Panc1 (cell line): ENCODE measurements at regions not wholly inside any gene's neighbourhood (a gene's known extent, or its start where the extent isn't known, plus 50 kb on each side); places are given as distances from the start of the nearest gene placed in this dataset.

ENCODE experiments used
- ATAC-seq: fragments of 200-7000 bp; cut with Tn5 transposase; 2 replicates; pipeline ENCODE4 v1.9.1; 2020; ENCODE audit warnings: mild to moderate bottlenecking, moderate library complexity
- BruUV-seq: library from RNA; stranded (reverse); fragments of 400-500 nt; replicated peaks from 2 replicates; lab custom pipeline; 2021; lab: Mats Ljungman, UMichigan
- CTCF ChIA-PET: fragments of 300-600 bp; sonication (Branson Sonifier 250); formaldehyde crosslinking; loops from one replicate; lab custom pipeline; 2022; ENCODE audit warnings: antibody characterized with exemption; lab: Charles Lee
- POLR2A ChIA-PET: fragments of 300-600 bp; sonication (Branson Sonifier 250); formaldehyde crosslinking; loops from one replicate; lab custom pipeline; 2022; ENCODE audit warnings: antibody characterized with exemption; lab: Charles Lee
- DNase-seq: peaks from one replicate; pipeline ENCODE4 v3.0.0-alpha.2; 2010; ENCODE audit warnings: low read depth, low spot score
- H3K27ac ChIP-seq: 2 replicates; pipeline ENCODE4 v1.5.1; 2011; ENCODE audit warnings: mild to moderate bottlenecking, low read length, inconsistent platforms
- H3K27me3 ChIP-seq: fragments of 200-500 bp; sonication (Bioruptor generic); 2 replicates; pipeline ENCODE4 v1.6.0; 2014; ENCODE audit warnings: low read length, inconsistent platforms; ENCODE audit not compliant: control insufficient read depth, insufficient read depth
- H3K36me3 ChIP-seq: fragments of 200-500 bp; sonication (Bioruptor generic); 2 replicates; pipeline ENCODE4 v1.5.1; 2014; ENCODE audit warnings: inconsistent platforms, mild to moderate bottlenecking, low read length, moderate library complexity; ENCODE audit not compliant: control insufficient read depth, insufficient read depth
- H3K4me1 ChIP-seq: 2 replicates; pipeline ENCODE4 v1.5.1; 2011; ENCODE audit warnings: inconsistent platforms, mild to moderate bottlenecking, low read length, moderate library complexity; ENCODE audit not compliant: control insufficient read depth, insufficient read depth
- H3K4me3 ChIP-seq, 2 experiments: 2 replicates each; pipeline ENCODE4 v1.5.1; 2011 to 2012; ENCODE audit warnings: low read depth in 2 of 2, low read length in 2 of 2, mild to moderate bottlenecking in 2 of 2, inconsistent platforms in 1 of 2, moderate library complexity in 1 of 2
- H3K9me3 ChIP-seq: fragments of 200-500 bp; sonication (Bioruptor generic); 2 replicates; pipeline ENCODE4 v1.5.1; 2014; ENCODE audit warnings: low read depth, mild to moderate bottlenecking, inconsistent platforms, low read length, moderate library complexity; ENCODE audit not compliant: control insufficient read depth, insufficient read depth
- POLR2AphosphoS5 ChIP-seq: IDR thresholded peaks from 2 replicates; pipeline ENCODE4 v1.6.1; 2012; ENCODE audit warnings: mild to moderate bottlenecking, low read depth, low read length, moderate library complexity
- SIN3A ChIP-seq: IDR thresholded peaks from 2 replicates; pipeline ENCODE4 v1.6.1; 2012; ENCODE audit warnings: low read depth, mild to moderate bottlenecking, low read length, moderate library complexity, borderline replicate concordance; ENCODE audit not compliant: insufficient read depth
- TCF7L2 ChIP-seq: IDR thresholded peaks from 2 replicates; pipeline ENCODE4 v1.6.1; 2011; ENCODE audit warnings: mild to moderate bottlenecking, low read depth, low read length, inconsistent platforms
- in situ Hi-C: cut with HindIII; loops from 2 replicates; pipeline ENCODE4 v1.10.0; 2016; ENCODE audit warnings: low sequenced_read_pairs, low pct_unique_long_range_greater_than_20kb
- intact Hi-C: fragments of 100-400 bp; cut with micrococcal nuclease; formaldehyde crosslinking; loops from one replicate; pipeline ENCODE4 v1.10.0; 2022; ENCODE audit not compliant: unreplicated experiment
- TF ChIP-seq, protein P1 (sequence below), 2 experiments: IDR thresholded peaks; 2 replicates each; pipeline ENCODE4 v1.6.1; 2011 to 2012; ENCODE audit warnings: low read depth in 2 of 2, control low read depth in 1 of 2, low read length in 1 of 2, mild to moderate bottlenecking in 1 of 2, moderate library complexity in 1 of 2; ENCODE audit not compliant: insufficient read depth in 1 of 2
- TF ChIP-seq, protein P2 (sequence below): fragments of 450-650 bp; IDR thresholded peaks from 2 replicates; pipeline ENCODE4 v1.5.1; 2017; ENCODE audit warnings: mild to moderate bottlenecking

DNA sequence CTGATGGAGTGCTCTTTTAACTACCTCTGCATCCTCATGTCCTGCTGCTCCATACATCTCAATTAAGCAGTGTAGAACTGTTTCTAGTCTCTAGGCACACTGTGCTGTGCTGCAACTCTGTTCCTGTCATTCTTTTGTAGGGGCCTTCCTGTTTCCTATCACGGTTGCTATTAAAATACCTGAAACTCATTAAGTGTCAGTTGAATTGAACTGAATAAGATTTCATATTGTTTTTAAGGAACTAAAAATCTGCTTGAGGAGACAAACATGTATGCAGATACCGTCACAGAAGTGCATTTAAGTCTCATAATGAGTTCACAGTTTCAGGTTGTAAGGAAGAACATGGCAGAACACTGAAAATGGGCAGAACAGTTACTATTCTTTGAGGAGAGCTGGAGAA, 170.1 kb downstream of the LARP7 start:
- no peaks in the 10 kb centered on the region for H3K27me3 ChIP-seq
- no TSS peak for BruUV-seq
- no peak for ATAC-seq

DNA sequence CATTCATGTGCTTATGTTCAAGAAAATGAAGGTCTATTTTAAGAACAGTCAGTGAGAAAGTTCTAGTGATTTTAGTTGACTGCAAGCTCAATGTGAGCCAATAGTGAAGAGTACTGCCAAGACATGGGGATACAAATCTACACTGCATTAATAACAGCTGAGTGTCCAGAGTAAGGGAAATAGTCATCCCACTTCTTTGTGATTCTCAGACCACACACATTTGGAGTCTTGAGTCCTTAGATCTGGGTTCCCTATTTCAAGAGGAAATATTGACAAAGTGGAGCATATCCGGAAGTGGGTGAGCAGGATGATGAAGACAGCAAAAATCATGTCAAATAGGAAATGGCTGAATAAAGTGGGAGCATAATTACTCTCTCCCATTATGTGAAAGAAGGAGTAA, 171.1 kb downstream of the LARP7 start:
- intact Hi-C loops (no loop called here), in situ Hi-C loops (no loop called here)
- Histone ChIP-seq H3K27ac (no peak overlapping the region), H3K36me3 (no peaks in the 10 kb centered on the region), H3K27me3 (no peaks in the 10 kb centered on the region), H3K4me1 (no peaks in the 10 kb centered on the region), H3K9me3 (no peaks in the 10 kb centered on the region), H3K4me3 (no peak overlapping the region)
- BruUV-seq: no TSS peak
- CTCF ChIA-PET: no interaction called here
- ATAC-seq (no peak), DNase-seq (no peak)
- POLR2A ChIA-PET: no interaction called here
- TF ChIP-seq SIN3A (no peak), POLR2AphosphoS5 (no peak), TCF7L2 (no peak)
- TF ChIP-seq, protein P1, sequence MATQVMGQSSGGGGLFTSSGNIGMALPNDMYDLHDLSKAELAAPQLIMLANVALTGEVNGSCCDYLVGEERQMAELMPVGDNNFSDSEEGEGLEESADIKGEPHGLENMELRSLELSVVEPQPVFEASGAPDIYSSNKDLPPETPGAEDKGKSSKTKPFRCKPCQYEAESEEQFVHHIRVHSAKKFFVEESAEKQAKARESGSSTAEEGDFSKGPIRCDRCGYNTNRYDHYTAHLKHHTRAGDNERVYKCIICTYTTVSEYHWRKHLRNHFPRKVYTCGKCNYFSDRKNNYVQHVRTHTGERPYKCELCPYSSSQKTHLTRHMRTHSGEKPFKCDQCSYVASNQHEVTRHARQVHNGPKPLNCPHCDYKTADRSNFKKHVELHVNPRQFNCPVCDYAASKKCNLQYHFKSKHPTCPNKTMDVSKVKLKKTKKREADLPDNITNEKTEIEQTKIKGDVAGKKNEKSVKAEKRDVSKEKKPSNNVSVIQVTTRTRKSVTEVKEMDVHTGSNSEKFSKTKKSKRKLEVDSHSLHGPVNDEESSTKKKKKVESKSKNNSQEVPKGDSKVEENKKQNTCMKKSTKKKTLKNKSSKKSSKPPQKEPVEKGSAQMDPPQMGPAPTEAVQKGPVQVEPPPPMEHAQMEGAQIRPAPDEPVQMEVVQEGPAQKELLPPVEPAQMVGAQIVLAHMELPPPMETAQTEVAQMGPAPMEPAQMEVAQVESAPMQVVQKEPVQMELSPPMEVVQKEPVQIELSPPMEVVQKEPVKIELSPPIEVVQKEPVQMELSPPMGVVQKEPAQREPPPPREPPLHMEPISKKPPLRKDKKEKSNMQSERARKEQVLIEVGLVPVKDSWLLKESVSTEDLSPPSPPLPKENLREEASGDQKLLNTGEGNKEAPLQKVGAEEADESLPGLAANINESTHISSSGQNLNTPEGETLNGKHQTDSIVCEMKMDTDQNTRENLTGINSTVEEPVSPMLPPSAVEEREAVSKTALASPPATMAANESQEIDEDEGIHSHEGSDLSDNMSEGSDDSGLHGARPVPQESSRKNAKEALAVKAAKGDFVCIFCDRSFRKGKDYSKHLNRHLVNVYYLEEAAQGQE (IDR thresholded peaks at IDR 0.05; ENCODE audit: insufficient read depth in 1 of 2, low read depth in 2 of 2, low read length in 1 of 2): no peak
- TF ChIP-seq, protein P2, sequence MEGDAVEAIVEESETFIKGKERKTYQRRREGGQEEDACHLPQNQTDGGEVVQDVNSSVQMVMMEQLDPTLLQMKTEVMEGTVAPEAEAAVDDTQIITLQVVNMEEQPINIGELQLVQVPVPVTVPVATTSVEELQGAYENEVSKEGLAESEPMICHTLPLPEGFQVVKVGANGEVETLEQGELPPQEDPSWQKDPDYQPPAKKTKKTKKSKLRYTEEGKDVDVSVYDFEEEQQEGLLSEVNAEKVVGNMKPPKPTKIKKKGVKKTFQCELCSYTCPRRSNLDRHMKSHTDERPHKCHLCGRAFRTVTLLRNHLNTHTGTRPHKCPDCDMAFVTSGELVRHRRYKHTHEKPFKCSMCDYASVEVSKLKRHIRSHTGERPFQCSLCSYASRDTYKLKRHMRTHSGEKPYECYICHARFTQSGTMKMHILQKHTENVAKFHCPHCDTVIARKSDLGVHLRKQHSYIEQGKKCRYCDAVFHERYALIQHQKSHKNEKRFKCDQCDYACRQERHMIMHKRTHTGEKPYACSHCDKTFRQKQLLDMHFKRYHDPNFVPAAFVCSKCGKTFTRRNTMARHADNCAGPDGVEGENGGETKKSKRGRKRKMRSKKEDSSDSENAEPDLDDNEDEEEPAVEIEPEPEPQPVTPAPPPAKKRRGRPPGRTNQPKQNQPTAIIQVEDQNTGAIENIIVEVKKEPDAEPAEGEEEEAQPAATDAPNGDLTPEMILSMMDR: no peak

More for the DNA sequence above, 170.1 kb downstream of the LARP7 start:
- in situ Hi-C loops: no loop called here
- ChIA-PET CTCF (no interaction called here), POLR2A (no interaction called here)
- intact Hi-C loops: no loop called here
- no peak overlapping the region for H3K27ac ChIP-seq
- H3K9me3 ChIP-seq: no peaks in the 10 kb centered on the region
- H3K4me3 ChIP-seq: no peak overlapping the region
- H3K4me1 ChIP-seq: no peaks in the 10 kb centered on the region
- no peak for DNase-seq
- no peaks in the 10 kb centered on the region for H3K36me3 ChIP-seq
- TF ChIP-seq SIN3A: no peak
- TF ChIP-seq, protein P2: no peak
- TF ChIP-seq TCF7L2: no peak
- no peak for TF ChIP-seq POLR2AphosphoS5
- TF ChIP-seq, protein P1 (IDR thresholded peaks at IDR 0.05; ENCODE audit: insufficient read depth in 1 of 2, low read depth in 2 of 2, low read length in 1 of 2): no peak
